Inflammatory macrophage (primary cell): ENCODE measurements at regions not wholly inside any gene's neighbourhood (a gene's known extent, or its start where the extent isn't known, plus 50 kb on each side); places are given as distances from the start of the nearest gene placed in this dataset.
"Not testable (repeated sequence)": the region's sequence is repeated elsewhere in the genome, so short reads cannot be mapped to it uniquely, and the experiment has no call there.

ENCODE experiments used
- DNase-seq, 2 donors: peaks; one replicate each; pipeline ENCODE4 v3.0.0-alpha.2; 2020 to 2022

- no peak for DNase-seq
Measured at GRCh38 chr22:48418831-48419230, 1408.8 kb downstream of the BRD1 start.

GRCh38 chr22:48417225-48418070 is 1410.2 kb downstream of the BRD1 start:
- DNase-seq: no peak

- no peak for DNase-seq
Measured at GRCh38 chr22:48416396-48417224, 1411.1 kb downstream of the BRD1 start.

GRCh38 chr22:48415520-48415919 is 1412.2 kb downstream of the BRD1 start:
- no peak for DNase-seq

- DNase-seq: no peak
Measured at GRCh38 chr22:48414651-48415050, 1413.0 kb downstream of the BRD1 start.

GRCh38 chr22:48412931-48413330 is 1414.7 kb downstream of the BRD1 start:
- DNase-seq: not testable (repeated sequence)

GRCh38 chr22:48410536-48410935 is 1417.1 kb downstream of the BRD1 start:
- no peak for DNase-seq

- DNase-seq: no peak
Measured at GRCh38 chr22:48407256-48407955, 1420.3 kb downstream of the BRD1 start.

- DNase-seq: no peak
Measured at GRCh38 chr22:48406161-48406560, 1421.5 kb downstream of the BRD1 start.

- DNase-seq: no peak
Measured at GRCh38 chr22:48405741-48406140, 1421.9 kb downstream of the BRD1 start.

GRCh38 chr22:48404801-48405447 is 1422.7 kb downstream of the BRD1 start:
- no peak for DNase-seq

GRCh38 chr22:48403521-48404403 is 1423.9 kb downstream of the BRD1 start:
- DNase-seq: no peak

GRCh38 chr22:48402591-48403031 is 1425.1 kb downstream of the BRD1 start:
- DNase-seq: no peak

- not testable (repeated sequence) for DNase-seq
Measured at GRCh38 chr22:48401523-48401922, 1426.2 kb downstream of the BRD1 start.

- DNase-seq: no peak
Measured at GRCh38 chr22:48398181-48398905, 1429.3 kb downstream of the BRD1 start.

GRCh38 chr22:48397531-48398180 is 1430.0 kb downstream of the BRD1 start:
- no peak for DNase-seq

GRCh38 chr22:48396785-48397530 is 1430.7 kb downstream of the BRD1 start:
- DNase-seq: no peak

- DNase-seq: no peak
Measured at GRCh38 chr22:48396091-48396784, 1431.4 kb downstream of the BRD1 start.

GRCh38 chr22:48395201-48395600 is 1432.5 kb downstream of the BRD1 start:
- DNase-seq: no peak
